ENCODE measurements at regions not wholly inside any gene's neighbourhood (a gene's known extent, or its start where the extent isn't known, plus 50 kb on each side); places are given as distances from the start of the nearest gene placed in this dataset.

DNA sequence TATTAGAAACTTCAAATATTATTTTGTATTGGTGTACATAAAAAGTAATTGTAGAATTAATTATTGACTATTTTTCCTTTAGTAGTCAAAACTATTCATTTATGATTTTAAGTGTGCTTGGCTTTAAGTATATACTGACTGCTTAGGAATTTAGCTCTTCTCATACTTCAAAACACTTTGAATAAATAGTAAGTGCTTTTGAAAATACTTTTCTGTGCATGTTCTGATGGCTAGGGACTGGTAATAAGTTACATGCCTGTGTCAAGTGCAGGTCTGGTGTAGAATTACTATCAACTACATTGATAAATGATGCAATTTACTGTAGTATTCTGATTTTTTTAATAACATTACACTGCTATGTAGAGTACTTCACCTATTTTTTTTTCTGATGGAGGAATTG is 397.6 kb upstream of the SGO1 start:
- no peaks in the 10 kb centered on the region for H3K79me2 ChIP-seq (replicated peaks; ENCODE audit: insufficient read depth)
- peaks cover 9% of the 10 kb centered on the region; the same call in 2 of the 3 replicates for H3K4me1 Mint-ChIP-seq

More for the DNA sequence above, 397.6 kb upstream of the SGO1 start:
- H3K4me1 ChIP-seq (ENCODE audit: insufficient read depth), result peaks cover 11% of the 10 kb centered on the region
- DNase-seq (ENCODE audit: low spot score) (no peak), ATAC-seq (no peak)
- Mint-ChIP-seq H3K4me3 (no peak overlapping the region), H3K36me3 (ENCODE audit: low read depth) (no peaks in the 10 kb centered on the region), H3K27me3 (ENCODE audit: insufficient read depth, low read depth, poor library complexity) (no peaks in the 10 kb centered on the region), H3K9me3 (no peaks in the 10 kb centered on the region), H3K27ac (no peak overlapping the region)
- H3K27me3 ChIP-seq (ENCODE audit: insufficient read depth), result no peaks in the 10 kb centered on the region
- no peak overlapping the region for H3K27ac ChIP-seq (ENCODE audit: low read depth)
- no peak overlapping the region for H3K4me2 ChIP-seq
- no peak overlapping the region for H2AFZ ChIP-seq
- H3K9me2 ChIP-seq (ENCODE audit: insufficient read depth), result no peaks in the 10 kb centered on the region
- no peak overlapping the region for H3K4me3 ChIP-seq
- no peak for TF ChIP-seq EZH2phosphoT487 (IDR thresholded peaks at IDR 0.05; ENCODE audit: unreplicated experiment)
- TF ChIP-seq, protein P1, sequence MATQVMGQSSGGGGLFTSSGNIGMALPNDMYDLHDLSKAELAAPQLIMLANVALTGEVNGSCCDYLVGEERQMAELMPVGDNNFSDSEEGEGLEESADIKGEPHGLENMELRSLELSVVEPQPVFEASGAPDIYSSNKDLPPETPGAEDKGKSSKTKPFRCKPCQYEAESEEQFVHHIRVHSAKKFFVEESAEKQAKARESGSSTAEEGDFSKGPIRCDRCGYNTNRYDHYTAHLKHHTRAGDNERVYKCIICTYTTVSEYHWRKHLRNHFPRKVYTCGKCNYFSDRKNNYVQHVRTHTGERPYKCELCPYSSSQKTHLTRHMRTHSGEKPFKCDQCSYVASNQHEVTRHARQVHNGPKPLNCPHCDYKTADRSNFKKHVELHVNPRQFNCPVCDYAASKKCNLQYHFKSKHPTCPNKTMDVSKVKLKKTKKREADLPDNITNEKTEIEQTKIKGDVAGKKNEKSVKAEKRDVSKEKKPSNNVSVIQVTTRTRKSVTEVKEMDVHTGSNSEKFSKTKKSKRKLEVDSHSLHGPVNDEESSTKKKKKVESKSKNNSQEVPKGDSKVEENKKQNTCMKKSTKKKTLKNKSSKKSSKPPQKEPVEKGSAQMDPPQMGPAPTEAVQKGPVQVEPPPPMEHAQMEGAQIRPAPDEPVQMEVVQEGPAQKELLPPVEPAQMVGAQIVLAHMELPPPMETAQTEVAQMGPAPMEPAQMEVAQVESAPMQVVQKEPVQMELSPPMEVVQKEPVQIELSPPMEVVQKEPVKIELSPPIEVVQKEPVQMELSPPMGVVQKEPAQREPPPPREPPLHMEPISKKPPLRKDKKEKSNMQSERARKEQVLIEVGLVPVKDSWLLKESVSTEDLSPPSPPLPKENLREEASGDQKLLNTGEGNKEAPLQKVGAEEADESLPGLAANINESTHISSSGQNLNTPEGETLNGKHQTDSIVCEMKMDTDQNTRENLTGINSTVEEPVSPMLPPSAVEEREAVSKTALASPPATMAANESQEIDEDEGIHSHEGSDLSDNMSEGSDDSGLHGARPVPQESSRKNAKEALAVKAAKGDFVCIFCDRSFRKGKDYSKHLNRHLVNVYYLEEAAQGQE (IDR thresholded peaks at IDR 0.05; ENCODE audit: unreplicated experiment), result no peak
- TF ChIP-seq ZNF114 (CRISPR knock-in tag; IDR thresholded peaks at IDR 0.05), result no peak
- TF ChIP-seq EZH2 (IDR thresholded peaks at IDR 0.05; ENCODE audit: low read depth, unreplicated experiment), result no peak
- TF ChIP-seq NANOG (IDR thresholded peaks at IDR 0.05; ENCODE audit: borderline replicate concordance), result no peak
- TF ChIP-seq CREB1 (CRISPR knock-in tag; IDR thresholded peaks at IDR 0.05; ENCODE audit: low read depth), result no peak
- no peak for TF ChIP-seq JUNB (IDR thresholded peaks at IDR 0.05; ENCODE audit: unreplicated experiment)
- TF ChIP-seq POLR2AphosphoS5 (IDR thresholded peaks at IDR 0.05; ENCODE audit: low read depth), result no peak
- TF ChIP-seq, protein P2, sequence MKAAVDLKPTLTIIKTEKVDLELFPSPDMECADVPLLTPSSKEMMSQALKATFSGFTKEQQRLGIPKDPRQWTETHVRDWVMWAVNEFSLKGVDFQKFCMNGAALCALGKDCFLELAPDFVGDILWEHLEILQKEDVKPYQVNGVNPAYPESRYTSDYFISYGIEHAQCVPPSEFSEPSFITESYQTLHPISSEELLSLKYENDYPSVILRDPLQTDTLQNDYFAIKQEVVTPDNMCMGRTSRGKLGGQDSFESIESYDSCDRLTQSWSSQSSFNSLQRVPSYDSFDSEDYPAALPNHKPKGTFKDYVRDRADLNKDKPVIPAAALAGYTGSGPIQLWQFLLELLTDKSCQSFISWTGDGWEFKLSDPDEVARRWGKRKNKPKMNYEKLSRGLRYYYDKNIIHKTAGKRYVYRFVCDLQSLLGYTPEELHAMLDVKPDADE (IDR thresholded peaks at IDR 0.05), result no peak
- TF ChIP-seq, protein P3, sequence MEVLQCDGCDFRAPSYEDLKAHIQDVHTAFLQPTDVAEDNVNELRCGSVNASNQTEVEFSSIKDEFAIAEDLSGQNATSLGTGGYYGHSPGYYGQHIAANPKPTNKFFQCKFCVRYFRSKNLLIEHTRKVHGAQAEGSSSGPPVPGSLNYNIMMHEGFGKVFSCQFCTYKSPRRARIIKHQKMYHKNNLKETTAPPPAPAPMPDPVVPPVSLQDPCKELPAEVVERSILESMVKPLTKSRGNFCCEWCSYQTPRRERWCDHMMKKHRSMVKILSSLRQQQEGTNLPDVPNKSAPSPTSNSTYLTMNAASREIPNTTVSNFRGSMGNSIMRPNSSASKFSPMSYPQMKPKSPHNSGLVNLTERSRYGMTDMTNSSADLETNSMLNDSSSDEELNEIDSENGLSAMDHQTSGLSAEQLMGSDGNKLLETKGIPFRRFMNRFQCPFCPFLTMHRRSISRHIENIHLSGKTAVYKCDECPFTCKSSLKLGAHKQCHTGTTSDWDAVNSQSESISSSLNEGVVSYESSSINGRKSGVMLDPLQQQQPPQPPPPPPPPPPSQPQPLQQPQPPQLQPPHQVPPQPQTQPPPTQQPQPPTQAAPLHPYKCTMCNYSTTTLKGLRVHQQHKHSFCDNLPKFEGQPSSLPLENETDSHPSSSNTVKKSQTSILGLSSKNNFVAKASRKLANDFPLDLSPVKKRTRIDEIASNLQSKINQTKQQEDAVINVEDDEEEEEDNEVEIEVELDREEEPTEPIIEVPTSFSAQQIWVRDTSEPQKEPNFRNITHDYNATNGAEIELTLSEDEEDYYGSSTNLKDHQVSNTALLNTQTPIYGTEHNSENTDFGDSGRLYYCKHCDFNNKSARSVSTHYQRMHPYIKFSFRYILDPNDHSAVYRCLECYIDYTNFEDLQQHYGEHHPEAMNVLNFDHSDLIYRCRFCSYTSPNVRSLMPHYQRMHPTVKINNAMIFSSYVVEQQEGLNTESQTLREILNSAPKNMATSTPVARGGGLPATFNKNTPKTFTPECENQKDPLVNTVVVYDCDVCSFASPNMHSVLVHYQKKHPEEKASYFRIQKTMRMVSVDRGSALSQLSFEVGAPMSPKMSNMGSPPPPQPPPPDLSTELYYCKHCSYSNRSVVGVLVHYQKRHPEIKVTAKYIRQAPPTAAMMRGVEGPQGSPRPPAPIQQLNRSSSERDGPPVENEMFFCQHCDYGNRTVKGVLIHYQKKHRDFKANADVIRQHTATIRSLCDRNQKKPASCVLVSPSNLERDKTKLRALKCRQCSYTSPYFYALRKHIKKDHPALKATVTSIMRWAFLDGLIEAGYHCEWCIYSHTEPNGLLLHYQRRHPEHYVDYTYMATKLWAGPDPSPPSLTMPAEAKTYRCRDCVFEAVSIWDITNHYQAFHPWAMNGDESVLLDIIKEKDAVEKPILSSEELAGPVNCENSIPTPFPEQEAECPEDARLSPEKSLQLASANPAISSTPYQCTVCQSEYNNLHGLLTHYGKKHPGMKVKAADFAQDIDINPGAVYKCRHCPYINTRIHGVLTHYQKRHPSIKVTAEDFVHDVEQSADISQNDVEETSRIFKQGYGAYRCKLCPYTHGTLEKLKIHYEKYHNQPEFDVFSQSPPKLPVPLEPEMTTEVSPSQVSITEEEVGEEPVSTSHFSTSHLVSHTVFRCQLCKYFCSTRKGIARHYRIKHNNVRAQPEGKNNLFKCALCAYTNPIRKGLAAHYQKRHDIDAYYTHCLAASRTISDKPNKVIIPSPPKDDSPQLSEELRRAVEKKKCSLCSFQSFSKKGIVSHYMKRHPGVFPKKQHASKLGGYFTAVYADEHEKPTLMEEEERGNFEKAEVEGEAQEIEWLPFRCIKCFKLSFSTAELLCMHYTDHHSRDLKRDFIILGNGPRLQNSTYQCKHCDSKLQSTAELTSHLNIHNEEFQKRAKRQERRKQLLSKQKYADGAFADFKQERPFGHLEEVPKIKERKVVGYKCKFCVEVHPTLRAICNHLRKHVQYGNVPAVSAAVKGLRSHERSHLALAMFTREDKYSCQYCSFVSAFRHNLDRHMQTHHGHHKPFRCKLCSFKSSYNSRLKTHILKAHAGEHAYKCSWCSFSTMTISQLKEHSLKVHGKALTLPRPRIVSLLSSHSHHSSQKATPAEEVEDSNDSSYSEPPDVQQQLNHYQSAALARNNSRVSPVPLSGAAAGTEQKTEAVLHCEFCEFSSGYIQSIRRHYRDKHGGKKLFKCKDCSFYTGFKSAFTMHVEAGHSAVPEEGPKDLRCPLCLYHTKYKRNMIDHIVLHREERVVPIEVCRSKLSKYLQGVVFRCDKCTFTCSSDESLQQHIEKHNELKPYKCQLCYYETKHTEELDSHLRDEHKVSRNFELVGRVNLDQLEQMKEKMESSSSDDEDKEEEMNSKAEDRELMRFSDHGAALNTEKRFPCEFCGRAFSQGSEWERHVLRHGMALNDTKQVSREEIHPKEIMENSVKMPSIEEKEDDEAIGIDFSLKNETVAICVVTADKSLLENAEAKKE (CRISPR knock-in tag; IDR thresholded peaks at IDR 0.05), result no peak
- TF ChIP-seq, protein P4, sequence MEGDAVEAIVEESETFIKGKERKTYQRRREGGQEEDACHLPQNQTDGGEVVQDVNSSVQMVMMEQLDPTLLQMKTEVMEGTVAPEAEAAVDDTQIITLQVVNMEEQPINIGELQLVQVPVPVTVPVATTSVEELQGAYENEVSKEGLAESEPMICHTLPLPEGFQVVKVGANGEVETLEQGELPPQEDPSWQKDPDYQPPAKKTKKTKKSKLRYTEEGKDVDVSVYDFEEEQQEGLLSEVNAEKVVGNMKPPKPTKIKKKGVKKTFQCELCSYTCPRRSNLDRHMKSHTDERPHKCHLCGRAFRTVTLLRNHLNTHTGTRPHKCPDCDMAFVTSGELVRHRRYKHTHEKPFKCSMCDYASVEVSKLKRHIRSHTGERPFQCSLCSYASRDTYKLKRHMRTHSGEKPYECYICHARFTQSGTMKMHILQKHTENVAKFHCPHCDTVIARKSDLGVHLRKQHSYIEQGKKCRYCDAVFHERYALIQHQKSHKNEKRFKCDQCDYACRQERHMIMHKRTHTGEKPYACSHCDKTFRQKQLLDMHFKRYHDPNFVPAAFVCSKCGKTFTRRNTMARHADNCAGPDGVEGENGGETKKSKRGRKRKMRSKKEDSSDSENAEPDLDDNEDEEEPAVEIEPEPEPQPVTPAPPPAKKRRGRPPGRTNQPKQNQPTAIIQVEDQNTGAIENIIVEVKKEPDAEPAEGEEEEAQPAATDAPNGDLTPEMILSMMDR (conservative IDR thresholded peaks at IDR 0.05; ENCODE audit: low read depth in 2 of 2), result no peak
- no peak for TF ChIP-seq ZNF331 (CRISPR knock-in tag; IDR thresholded peaks at IDR 0.05; ENCODE audit: low read depth)
- no peak for TF ChIP-seq STAT1 (IDR thresholded peaks at IDR 0.05; ENCODE audit: unreplicated experiment)
- H3K36me3 ChIP-seq (ENCODE audit: insufficient read depth), result no peaks in the 10 kb centered on the region
- no peaks in the 10 kb centered on the region for H3F3A ChIP-seq (replicated peaks; ENCODE audit: low read depth)
- no peaks in the 10 kb centered on the region for H4K20me1 ChIP-seq (replicated peaks; ENCODE audit: insufficient read depth)
